ENCODE measurements at regions not wholly inside any gene's neighbourhood (a gene's known extent, or its start where the extent isn't known, plus 50 kb on each side); places are given as distances from the start of the nearest gene placed in this dataset.

GRCh38 chr15:99921101-99921500 is 187.9 kb upstream of the LYSMD4 start:
- ATAC-seq = no peak
- Mint-ChIP-seq H3K9me3 (no peaks in the 10 kb centered on the region), H3K27ac (no peak overlapping the region), H3K36me3 (no peaks in the 10 kb centered on the region)
- DNase-seq (ENCODE audit: low spot score in 2 of 2) = no peak

GRCh38 chr15:99918072-99918471 is 184.8 kb upstream of the LYSMD4 start:
- no peak overlapping the region for H3K27ac Mint-ChIP-seq
- H3K36me3 Mint-ChIP-seq = no peaks in the 10 kb centered on the region
- H3K9me3 Mint-ChIP-seq = no peaks in the 10 kb centered on the region
- no peak for DNase-seq (ENCODE audit: low spot score in 2 of 2)
- no peak for ATAC-seq

- no peaks in the 10 kb centered on the region for H3K9me3 Mint-ChIP-seq
- no peaks in the 10 kb centered on the region for H3K36me3 Mint-ChIP-seq
- DNase-seq (ENCODE audit: low spot score in 2 of 2) (no peak), ATAC-seq (no peak)
- no peak overlapping the region for H3K27ac Mint-ChIP-seq
These were observed 184.0 kb upstream of the LYSMD4 start for GRCh38 chr15:99917252-99917651.

- DNase-seq (ENCODE audit: low spot score in 2 of 2) (no peak), ATAC-seq (no peak)
- Mint-ChIP-seq H3K27ac (no peak overlapping the region), H3K36me3 (no peaks in the 10 kb centered on the region), H3K9me3 (no peaks in the 10 kb centered on the region)
These were observed 183.5 kb upstream of the LYSMD4 start for GRCh38 chr15:99916668-99917223.

- Mint-ChIP-seq H3K9me3 (no peaks in the 10 kb centered on the region), H3K27ac (no peak overlapping the region), H3K36me3 (no peaks in the 10 kb centered on the region)
- DNase-seq (ENCODE audit: low spot score in 2 of 2) (no peak), ATAC-seq (no peak)
These were observed 181.5 kb upstream of the LYSMD4 start for GRCh38 chr15:99914723-99915122.

GRCh38 chr15:99911816-99912215 is 178.6 kb upstream of the LYSMD4 start:
- Mint-ChIP-seq H3K36me3 (no peaks in the 10 kb centered on the region), H3K9me3 (no peaks in the 10 kb centered on the region), H3K27ac (no peak overlapping the region)
- no peak for DNase-seq (ENCODE audit: low spot score in 2 of 2)
- no peak for ATAC-seq

- no peak overlapping the region for H3K27ac Mint-ChIP-seq
- no peak for DNase-seq (ENCODE audit: low spot score in 2 of 2)
- no peaks in the 10 kb centered on the region for H3K9me3 Mint-ChIP-seq
- no peak for ATAC-seq
- no peaks in the 10 kb centered on the region for H3K36me3 Mint-ChIP-seq
These were observed 176.5 kb upstream of the LYSMD4 start for GRCh38 chr15:99909592-99910295.

GRCh38 chr15:99907698-99908097 is 174.5 kb upstream of the LYSMD4 start:
- no peak overlapping the region for H3K27ac Mint-ChIP-seq
- peaks cover 0 to 7% of the 10 kb centered on the region in 2 donors for H3K36me3 Mint-ChIP-seq
- no peak for ATAC-seq
- H3K9me3 Mint-ChIP-seq = no peaks in the 10 kb centered on the region
- DNase-seq (ENCODE audit: low spot score in 2 of 2) = no peak

GRCh38 chr15:99906793-99907192 is 173.6 kb upstream of the LYSMD4 start:
- peaks cover 0 to 7% of the 10 kb centered on the region in 2 donors for H3K36me3 Mint-ChIP-seq
- ATAC-seq (peak in 1 of 2 donors; percentile 61), DNase-seq (ENCODE audit: low spot score in 2 of 2) (no peak)
- H3K9me3 Mint-ChIP-seq = no peaks in the 10 kb centered on the region
- H3K27ac Mint-ChIP-seq = no peak overlapping the region

GRCh38 chr15:99906311-99906710 is 173.1 kb upstream of the LYSMD4 start:
- DNase-seq (ENCODE audit: low spot score in 2 of 2) (no peak), ATAC-seq (no peak)
- Mint-ChIP-seq H3K9me3 (no peaks in the 10 kb centered on the region), H3K27ac (no peak overlapping the region), H3K36me3 (peaks cover 0 to 7% of the 10 kb centered on the region in 2 donors)

GRCh38 chr15:99902248-99902928 is 169.2 kb upstream of the LYSMD4 start:
- H3K27ac Mint-ChIP-seq = no peak overlapping the region
- H3K36me3 Mint-ChIP-seq = peaks cover 7 to 8% of the 10 kb centered on the region in 2 donors
- no peak for ATAC-seq
- H3K9me3 Mint-ChIP-seq = no peaks in the 10 kb centered on the region
- DNase-seq (ENCODE audit: low spot score in 2 of 2) = no peak

GRCh38 chr15:99895956-99896311 is 162.7 kb upstream of the LYSMD4 start:
- H3K9me3 Mint-ChIP-seq = peaks cover 4 to 10% of the 10 kb centered on the region in 2 donors
- DNase-seq (ENCODE audit: low spot score in 2 of 2) = no peak
- no peak for ATAC-seq
- no peak overlapping the region for H3K27ac Mint-ChIP-seq
- H3K36me3 Mint-ChIP-seq = peaks cover 0 to 9% of the 10 kb centered on the region in 2 donors

GRCh38 chr15:99895189-99895955 is 162.1 kb upstream of the LYSMD4 start:
- ATAC-seq (no peak), DNase-seq (ENCODE audit: low spot score in 2 of 2) (no peak)
- H3K27ac Mint-ChIP-seq = no peak overlapping the region
- H3K9me3 Mint-ChIP-seq = peaks cover 4 to 10% of the 10 kb centered on the region in 2 donors
- H3K36me3 Mint-ChIP-seq = peaks cover 0 to 9% of the 10 kb centered on the region in 2 donors

- no peaks in the 10 kb centered on the region for H3K9me3 Mint-ChIP-seq
- no peak overlapping the region for H3K27ac Mint-ChIP-seq
- ATAC-seq = no peak
These were observed 145.6 kb upstream of the LYSMD4 start for GRCh38 chr15:99878835-99879234.

GRCh38 chr15:99873451-99873850 is 140.2 kb upstream of the LYSMD4 start:
- no peaks in the 10 kb centered on the region for H3K9me3 Mint-ChIP-seq
- no peaks in the 10 kb centered on the region for H3K36me3 Mint-ChIP-seq
- no peak overlapping the region for H3K27ac Mint-ChIP-seq
- no peak for ATAC-seq
- DNase-seq (ENCODE audit: low spot score in 2 of 2) = no peak

More at GRCh38 chr15:99878835-99879234, 145.6 kb upstream of the LYSMD4 start:
- H3K36me3 Mint-ChIP-seq = peaks cover 12 to 14% of the 10 kb centered on the region in 2 donors
- DNase-seq (ENCODE audit: low spot score in 2 of 2) = no peak

- H3K36me3 Mint-ChIP-seq = no peaks in the 10 kb centered on the region
- H3K27ac Mint-ChIP-seq = no peak overlapping the region
- no peak for DNase-seq (ENCODE audit: low spot score in 2 of 2)
- no peaks in the 10 kb centered on the region for H3K9me3 Mint-ChIP-seq
- no peak for ATAC-seq
These were observed 130.4 kb upstream of the LYSMD4 start for GRCh38 chr15:99863550-99864198.

- Mint-ChIP-seq H3K9me3 (no peaks in the 10 kb centered on the region), H3K36me3 (peaks cover 0 to 10% of the 10 kb centered on the region in 2 donors), H3K27ac (no peak overlapping the region)
- DNase-seq (ENCODE audit: low spot score in 2 of 2) = no peak
- no peak for ATAC-seq
These were observed 124.6 kb upstream of the LYSMD4 start for GRCh38 chr15:99857836-99858235.

All from activated naive CD4-positive, alpha-beta T cell treated with anti-CD3 and anti-CD28 coated beads, Interleukin-2, amount 50 U/mL, for 72 hours (primary cell).